ENCODE measurements at regions not wholly inside any gene's neighbourhood (a gene's known extent, or its start where the extent isn't known, plus 50 kb on each side); places are given as distances from the start of the nearest gene placed in this dataset.

DNA sequence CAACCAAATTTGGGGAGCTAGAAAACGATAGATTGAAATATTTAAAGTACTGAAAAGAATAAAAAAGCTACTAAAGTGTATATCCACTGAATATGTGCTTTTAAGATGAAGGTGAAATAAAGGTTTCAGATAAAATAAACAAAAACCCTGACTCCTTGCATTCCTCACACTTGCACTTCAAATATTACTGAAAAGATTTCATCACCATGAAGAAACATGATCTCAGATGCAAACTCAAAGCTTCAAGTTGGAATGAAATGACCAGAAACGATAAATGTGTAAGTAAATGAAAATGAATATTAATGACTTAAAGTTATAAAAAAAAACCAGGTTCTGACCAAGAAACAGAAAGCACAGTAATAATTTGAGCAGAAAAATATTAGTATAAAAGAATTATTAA lies 1246.0 kb upstream of the ACVR2A start:
- Histone ChIP-seq H2AK5ac (ENCODE audit: insufficient read length, low read length) (no peak overlapping the region), H2AFZ (ENCODE audit: low read length) (no peak overlapping the region), H3K79me2 (ENCODE audit: insufficient read depth, low read length) (no peaks in the 10 kb centered on the region), H3K23ac (ENCODE audit: insufficient read length, low read depth, low read length) (no peak overlapping the region), H3K27me3 (ENCODE audit: insufficient read depth, low read length) (no peaks in the 10 kb centered on the region), H4K20me1 (ENCODE audit: control insufficient read depth, insufficient read depth, insufficient read length) (no peaks in the 10 kb centered on the region), H4K8ac (replicated peaks; ENCODE audit: insufficient read length, low read depth, low read length) (no peak overlapping the region), H3K23me2 (ENCODE audit: insufficient read length, low read depth, low read length, poor library complexity, severe bottlenecking) (no peaks in the 10 kb centered on the region), H3K4me2 (ENCODE audit: insufficient read depth, insufficient read length, low read length) (no peak overlapping the region), H3K4ac (ENCODE audit: low read depth, low read length) (no peak overlapping the region), H2BK5ac (ENCODE audit: insufficient read length, low read length) (no peak overlapping the region), H3K4me1 (ENCODE audit: insufficient read depth, low read length) (no peaks in the 10 kb centered on the region; the same call in 1 of the 2 replicates), H4K91ac (ENCODE audit: insufficient read length, low read depth, low read length) (no peak overlapping the region), H3K56ac (ENCODE audit: insufficient read length, low read depth, low read length) (no peak overlapping the region), H3K9me3 (ENCODE audit: control insufficient read depth, low read depth, low read length) (no peaks in the 10 kb centered on the region), H3K27ac (ENCODE audit: insufficient read length, low read depth, low read length) (no peak overlapping the region), H3K9ac (ENCODE audit: extremely low read depth, insufficient read length, low read length) (no peak overlapping the region), H2BK20ac (ENCODE audit: low read depth, low read length, poor library complexity, severe bottlenecking) (no peak overlapping the region), H2BK15ac (ENCODE audit: low read depth, low read length) (no peak overlapping the region), H3K79me1 (ENCODE audit: insufficient read depth, low read depth, low read length, poor library complexity, severe bottlenecking) (no peaks in the 10 kb centered on the region), H3K18ac (ENCODE audit: insufficient read length, low read depth, low read length) (no peak overlapping the region), H2BK120ac (ENCODE audit: low read depth, low read length, poor library complexity, severe bottlenecking) (no peak overlapping the region), H3K14ac (ENCODE audit: insufficient read depth, low read length) (no peak overlapping the region), H3T11ph (ENCODE audit: low read length) (no peak overlapping the region), H4K5ac (ENCODE audit: insufficient read length, low read depth, low read length) (no peak overlapping the region), H2BK12ac (ENCODE audit: insufficient read length, low read depth, low read length) (no peak overlapping the region)
- Mint-ChIP-seq H3K4me1 (peaks cover 3% of the 10 kb centered on the region in 2 experiments; a peak in 2 of 4 replicates), H3K27me3 (ENCODE audit: low read depth) (no peaks in the 10 kb centered on the region), H3K27ac (no peak overlapping the region), H3K9me3 (peaks cover 3% of the 10 kb centered on the region in 2 experiments; a peak in 4 of 5 replicates), H3K36me3 (ENCODE audit: insufficient read depth in 1 of 3, low read depth in 3 of 3) (peaks cover 0 to 5% (median 4%) of the 10 kb centered on the region in 3 experiments; a peak in 5 of 7 replicates), H3K4me3 (no peak overlapping the region)
- DNase-seq = no peak
- no CpG with 5 or more reads among the region's 2 CpGs for WGBS (ENCODE audit: extremely low coverage, insufficient read length, low lambda C conversion rate)
- no peak for TF ChIP-seq CTCF (conservative IDR thresholded peaks at IDR 0.05)
